SH-SY5Y (cell line): ENCODE measurements at regions not wholly inside any gene's neighbourhood (a gene's known extent, or its start where the extent isn't known, plus 50 kb on each side); places are given as distances from the start of the nearest gene placed in this dataset.

ENCODE experiments used
- GATA2 ChIP-seq: IDR thresholded peaks from 2 replicates; pipeline ENCODE4 v1.6.1; 2011; ENCODE audit warnings: mild to moderate bottlenecking, low read depth, low read length
- GATA3 ChIP-seq: IDR thresholded peaks from 2 replicates; pipeline ENCODE4 v1.6.1; 2011; ENCODE audit warnings: low read depth, mild to moderate bottlenecking, low read length, moderate library complexity

- no peak for TF ChIP-seq GATA2
- TF ChIP-seq GATA3: no peak
Observed at GRCh38 chr1:222224636-222225315, 323.1 kb downstream of the HHIPL2 start.
